GM19467 (cell line): ENCODE measurements at regions not wholly inside any gene's neighbourhood (a gene's known extent, or its start where the extent isn't known, plus 50 kb on each side); places are given as distances from the start of the nearest gene placed in this dataset.

Source experiments
- ATAC-seq: cut with Tn5 transposase; IDR thresholded peaks from one replicate; pipeline ENCODE4 v1.9.1; 2021; ENCODE audit warnings: mild to moderate bottlenecking, moderate library complexity; ENCODE audit not compliant: unreplicated experiment

GRCh38 chr17:81345228-81346089 is 49.8 kb upstream of the BAHCC1 start:
- ATAC-seq: peak; percentile 34
